NCI-H1092 (cell line): ENCODE measurements at regions not wholly inside any gene's neighbourhood (a gene's known extent, or its start where the extent isn't known, plus 50 kb on each side); places are given as distances from the start of the nearest gene placed in this dataset.

Source experiments
- DNase-seq: peaks from one replicate; lab custom pipeline; 2025; lab: John Stamatoyannopoulos, UW

- DNase-seq, result peak; percentile 70
Measured at GRCh38 chr3:43894176-43895049, 203.7 kb downstream of the ABHD5 start.

DNA sequence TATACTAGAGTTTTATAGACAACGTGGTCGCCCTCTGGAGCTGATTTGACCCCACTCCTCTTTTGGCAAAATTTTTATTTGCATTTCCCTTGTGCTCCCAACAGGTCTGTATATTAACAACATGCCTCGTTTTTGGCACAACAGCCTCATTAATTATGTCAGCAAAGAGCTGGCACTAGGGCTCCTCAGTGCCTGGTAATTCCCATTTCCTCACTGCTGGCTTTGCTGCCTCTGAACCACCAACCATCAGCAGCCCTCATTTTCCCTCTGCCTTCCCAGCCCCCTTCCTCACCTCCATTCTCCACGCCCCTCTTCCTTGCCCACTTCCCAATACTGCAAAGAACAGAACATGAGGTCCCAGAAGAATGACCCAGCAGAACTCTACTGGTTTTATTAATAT lies 204.8 kb downstream of the ABHD5 start:
- peak; percentile 33 for DNase-seq

GRCh38 chr3:43902415-43902814 lies 211.7 kb downstream of the ABHD5 start:
- no peak for DNase-seq

GRCh38 chr3:43905157-43905556 lies 214.4 kb downstream of the ABHD5 start:
- DNase-seq, result no peak

- no peak for DNase-seq
Measured at GRCh38 chr3:43906849-43907507, 216.2 kb downstream of the ABHD5 start.

DNA sequence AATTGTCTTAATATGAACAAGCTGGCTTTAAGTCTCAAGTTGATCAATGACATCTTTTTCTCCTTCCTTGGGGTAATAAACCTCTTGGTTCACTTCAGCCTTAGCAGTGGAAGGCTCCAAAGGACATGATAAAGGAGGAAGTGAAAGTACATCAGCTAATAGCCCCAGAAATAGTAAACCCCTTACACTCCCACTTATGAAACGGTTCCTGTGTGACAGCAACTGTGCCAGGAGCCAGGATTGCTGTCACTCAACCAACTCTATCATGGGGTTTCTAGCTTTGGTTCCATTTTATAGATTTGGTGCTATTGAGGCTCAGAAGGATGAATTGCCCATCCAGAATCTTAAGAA lies 216.7 kb downstream of the ABHD5 start:
- DNase-seq, result no peak

- DNase-seq, result no peak
Measured at GRCh38 chr3:43908456-43908855, 217.7 kb downstream of the ABHD5 start.

DNA sequence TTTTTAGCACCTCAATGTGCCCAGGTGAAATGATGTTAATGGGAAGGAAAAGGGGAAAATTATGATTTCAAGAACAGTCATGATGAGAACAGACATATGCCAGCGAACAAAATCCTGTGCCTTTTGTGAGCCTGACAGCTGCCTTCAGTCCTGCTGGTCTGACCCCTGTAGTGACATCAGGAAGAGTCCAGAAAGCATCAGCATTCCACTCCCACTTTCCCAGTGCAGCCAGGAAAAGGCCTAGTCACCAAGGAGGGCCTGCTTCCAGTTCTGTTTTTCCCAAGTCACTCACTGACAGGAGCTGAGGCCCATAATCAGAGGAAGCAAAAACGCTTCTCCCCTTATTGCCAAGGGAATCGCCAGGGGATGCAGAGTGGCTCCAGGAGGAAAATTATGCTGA lies 218.4 kb downstream of the ABHD5 start:
- no peak for DNase-seq

GRCh38 chr3:43910750-43911149 lies 220.0 kb downstream of the ABHD5 start:
- DNase-seq, result no peak

- DNase-seq, result no peak
Measured at GRCh38 chr3:43913036-43913948, 222.6 kb downstream of the ABHD5 start.

GRCh38 chr3:43914269-43914668 lies 223.5 kb downstream of the ABHD5 start:
- DNase-seq, result no peak

GRCh38 chr3:43915546-43915945 lies 224.8 kb downstream of the ABHD5 start:
- no peak for DNase-seq

DNA sequence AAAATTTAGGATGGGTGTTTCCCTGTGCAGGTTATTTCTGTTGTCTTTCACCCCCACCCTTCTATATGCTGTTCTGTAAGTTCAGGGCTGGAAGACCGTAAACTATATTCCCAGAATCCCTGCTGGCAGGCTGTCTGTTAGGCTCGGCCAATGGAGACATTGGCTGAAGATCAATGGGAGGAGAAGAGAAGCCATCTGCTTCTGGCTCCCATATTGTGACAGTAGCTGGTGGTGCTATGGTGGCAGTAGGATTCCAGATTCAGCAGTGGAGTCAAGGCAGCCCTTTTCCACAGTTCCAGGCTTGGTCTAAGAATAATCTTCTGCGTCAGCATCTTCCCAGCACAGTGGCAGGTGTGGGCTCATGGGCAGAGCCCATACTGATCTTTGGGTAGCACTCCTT lies 226.6 kb downstream of the ABHD5 start:
- DNase-seq, result no peak

GRCh38 chr3:43919029-43919428 lies 228.3 kb downstream of the ABHD5 start:
- no peak for DNase-seq

- DNase-seq, result no peak
Measured at GRCh38 chr3:43921056-43921648, 230.4 kb downstream of the ABHD5 start.

DNA sequence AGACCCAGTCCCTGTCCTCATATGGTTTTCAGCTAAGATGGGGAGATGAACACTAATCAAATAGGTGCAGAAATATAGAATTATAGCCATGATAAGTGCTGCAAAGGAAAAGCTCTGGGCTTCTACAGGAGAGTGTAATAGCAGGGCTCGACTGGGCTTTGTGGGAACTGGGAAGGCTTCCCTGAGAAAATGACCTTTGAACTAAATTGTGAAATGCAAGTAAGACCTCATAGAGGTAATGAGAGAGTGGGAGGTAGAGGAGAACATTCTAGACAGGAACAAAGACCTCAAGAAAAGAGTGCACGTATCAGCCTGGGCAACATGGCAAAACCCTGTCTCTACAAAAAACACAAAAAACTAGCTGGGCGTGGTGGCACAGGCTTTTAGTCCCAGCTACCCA lies 231.6 kb downstream of the ABHD5 start:
- no peak for DNase-seq

DNA sequence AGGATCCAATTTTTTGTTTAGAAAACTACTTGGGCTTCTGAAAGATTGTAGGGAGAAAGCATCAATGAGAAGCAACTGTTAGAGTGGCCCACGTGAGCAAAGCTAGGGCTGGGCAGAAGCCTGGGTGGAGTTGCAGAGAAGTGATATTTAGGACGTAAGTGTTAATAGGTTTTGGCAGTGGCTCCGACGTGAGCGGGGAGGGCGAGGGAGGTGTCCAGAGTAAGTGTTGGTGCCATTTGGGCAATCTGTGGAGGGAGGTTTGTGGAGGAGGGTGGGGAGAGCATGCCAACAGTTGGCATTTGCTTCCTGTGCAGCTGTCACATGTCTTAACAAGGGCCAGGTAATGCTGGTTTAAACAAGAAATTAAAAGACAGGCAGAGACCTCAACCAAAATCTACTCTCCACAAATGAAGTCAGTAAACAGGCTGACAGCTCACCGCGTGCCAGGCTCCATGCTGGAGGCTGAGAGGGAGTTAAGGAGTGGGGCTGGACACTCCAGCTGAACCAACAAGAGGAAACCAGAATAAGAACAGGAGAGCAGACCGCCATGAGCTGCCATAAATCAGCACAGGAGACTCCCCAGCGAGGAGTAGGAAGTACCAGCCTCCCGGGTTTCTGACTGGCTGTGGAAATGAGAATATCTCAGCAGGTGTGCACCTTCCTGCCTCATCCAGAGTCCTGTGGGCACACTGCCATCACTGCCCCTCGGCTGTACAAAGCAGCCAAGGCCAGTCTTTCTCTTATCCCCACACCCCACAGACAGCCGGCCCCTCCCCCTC lies 232.6 kb downstream of the ABHD5 start:
- DNase-seq, result peak; percentile 32

GRCh38 chr3:43926055-43926454 lies 235.3 kb downstream of the ABHD5 start:
- DNase-seq, result no peak

- no peak for DNase-seq
Measured at GRCh38 chr3:43932921-43933320, 242.2 kb downstream of the ABHD5 start.

DNA sequence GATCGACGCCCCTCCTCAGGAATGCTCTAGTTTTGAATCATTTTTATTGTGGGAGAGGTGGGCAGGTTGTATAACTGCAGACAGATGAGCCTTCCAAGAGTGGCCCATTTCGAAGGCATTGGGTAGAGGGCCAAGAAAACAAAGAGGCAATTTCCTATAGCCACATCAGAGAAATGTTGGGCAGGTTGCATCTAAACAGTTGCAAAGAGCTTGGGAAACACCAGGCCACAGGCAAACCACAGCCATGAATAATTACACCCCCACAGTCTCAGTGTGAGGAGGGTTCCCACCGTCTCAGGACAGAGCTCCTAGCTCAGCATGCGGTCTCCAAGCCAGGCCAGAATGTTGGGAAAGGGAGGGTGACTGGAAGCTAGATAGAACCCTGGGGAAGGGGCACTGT lies 257.3 kb downstream of the ABHD5 start:
- no peak for DNase-seq

GRCh38 chr3:43949594-43949993 lies 258.9 kb downstream of the ABHD5 start:
- DNase-seq, result no peak
